Neuron (in vitro differentiated cells): ENCODE measurements at regions not wholly inside any gene's neighbourhood (a gene's known extent, or its start where the extent isn't known, plus 50 kb on each side); places are given as distances from the start of the nearest gene placed in this dataset.

ENCODE experiments used
- H2AFZ ChIP-seq: one replicate; pipeline ENCODE4 v1.6.1; 2013; ENCODE audit warnings: low read depth, mild to moderate bottlenecking, inconsistent platforms, low read length, moderate library complexity
- H3K27me3 ChIP-seq: one replicate; pipeline ENCODE4 v1.6.1; 2013; ENCODE audit warnings: low read length; ENCODE audit not compliant: insufficient read depth
- H3K36me3 ChIP-seq: one replicate; pipeline ENCODE4 v1.6.1; 2013; ENCODE audit warnings: low read length; ENCODE audit not compliant: insufficient read depth
- H3K4me1 ChIP-seq: one replicate; pipeline ENCODE4 v1.6.1; 2013; ENCODE audit warnings: low read length; ENCODE audit not compliant: insufficient read depth
- H3K4me3 ChIP-seq: 2 replicates; pipeline ENCODE4 v1.5.1; 2013; ENCODE audit warnings: mild to moderate bottlenecking, low read length, moderate library complexity
- H3K9me3 ChIP-seq: one replicate; pipeline ENCODE4 v1.6.1; 2013; ENCODE audit warnings: low read length

DNA sequence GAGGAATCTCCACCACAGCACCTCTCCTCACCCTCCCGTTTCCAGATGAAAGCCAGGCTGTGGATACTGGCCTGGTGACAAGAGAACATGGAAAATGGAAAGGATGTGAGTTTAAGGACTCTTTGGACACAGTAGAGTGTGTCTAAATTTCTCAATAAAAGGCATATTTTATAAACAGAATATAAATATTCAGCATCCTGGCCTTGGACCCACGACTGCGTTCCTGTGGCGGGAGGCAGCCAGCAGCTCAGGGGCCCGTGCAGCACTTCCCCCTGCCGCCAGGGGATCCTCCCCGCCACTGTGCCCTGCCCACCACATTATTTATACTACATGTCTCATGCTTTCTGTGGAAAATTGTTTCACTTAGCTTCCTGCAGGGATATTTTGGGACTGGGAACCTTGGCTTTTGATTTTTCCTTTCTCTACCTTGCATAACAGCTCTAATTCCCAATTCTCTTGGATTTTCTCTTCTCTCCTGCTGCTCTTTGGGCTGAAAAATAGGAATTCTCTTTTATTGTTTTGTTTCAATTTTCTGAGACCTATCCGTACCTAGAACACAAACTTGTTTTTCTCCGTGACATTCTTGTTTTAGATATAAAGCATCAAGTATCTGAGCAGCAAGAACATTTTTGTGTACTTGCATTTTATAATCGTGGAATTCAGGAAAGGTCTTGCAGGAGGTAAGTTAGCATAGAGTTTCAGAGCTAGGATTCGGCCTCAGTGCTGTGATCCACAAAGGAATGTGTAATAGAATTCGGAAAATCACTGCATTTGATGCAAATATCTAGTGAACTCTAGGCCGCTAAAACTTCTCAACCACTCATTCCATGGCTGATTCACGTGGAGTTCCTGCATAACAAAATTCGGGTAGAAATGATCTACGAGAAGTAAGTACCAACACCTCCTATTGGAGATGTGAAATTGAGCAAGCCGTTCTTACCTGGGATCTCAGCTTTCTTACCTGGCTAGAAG, 107.7 kb upstream of the SPATA13 start:
- Histone ChIP-seq H3K9me3 (peaks cover under 1% of the 10 kb centered on the region), H2AFZ (no peak overlapping the region), H3K27me3 (no peaks in the 10 kb centered on the region), H3K36me3 (no peaks in the 10 kb centered on the region), H3K4me3 (no peak overlapping the region), H3K4me1 (no peaks in the 10 kb centered on the region)

DNA sequence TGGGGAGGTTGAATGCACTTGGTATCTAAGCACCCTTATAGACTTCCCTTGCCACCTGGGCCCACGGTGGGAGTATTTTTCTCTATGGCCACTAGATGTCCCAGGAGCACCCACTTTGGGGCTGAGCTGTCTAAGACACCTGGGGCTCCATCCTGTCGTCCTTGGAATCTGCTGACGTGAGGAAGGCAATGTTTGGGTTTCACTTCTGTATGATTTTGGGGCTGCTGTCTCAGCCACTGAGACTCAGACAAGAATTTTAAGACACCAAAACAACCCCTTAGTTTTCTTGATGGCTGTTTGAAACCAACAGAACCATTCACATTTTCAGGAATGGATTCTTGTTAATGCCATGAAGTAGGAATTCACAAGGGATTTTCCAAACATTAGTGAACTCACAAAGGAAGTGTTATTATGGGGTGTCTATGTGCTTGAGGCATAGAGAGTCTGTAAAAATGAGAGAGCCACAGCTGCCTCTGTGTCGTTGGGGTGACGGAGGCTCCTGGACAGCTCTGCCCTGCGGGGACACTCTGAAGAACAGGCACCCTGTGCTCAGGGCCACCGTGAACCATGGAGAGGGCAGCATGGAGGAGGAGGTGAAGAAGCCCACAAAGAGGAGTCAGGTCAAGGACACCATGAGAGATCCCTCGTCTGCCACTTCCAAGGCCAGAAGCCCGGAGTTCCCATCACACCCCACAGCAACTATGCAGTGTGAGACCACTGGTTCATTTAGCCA, 106.8 kb upstream of the SPATA13 start:
- Histone ChIP-seq H2AFZ (no peak overlapping the region), H3K4me1 (no peaks in the 10 kb centered on the region), H3K4me3 (no peak overlapping the region), H3K9me3 (no peaks in the 10 kb centered on the region), H3K27me3 (no peaks in the 10 kb centered on the region), H3K36me3 (no peaks in the 10 kb centered on the region)

DNA sequence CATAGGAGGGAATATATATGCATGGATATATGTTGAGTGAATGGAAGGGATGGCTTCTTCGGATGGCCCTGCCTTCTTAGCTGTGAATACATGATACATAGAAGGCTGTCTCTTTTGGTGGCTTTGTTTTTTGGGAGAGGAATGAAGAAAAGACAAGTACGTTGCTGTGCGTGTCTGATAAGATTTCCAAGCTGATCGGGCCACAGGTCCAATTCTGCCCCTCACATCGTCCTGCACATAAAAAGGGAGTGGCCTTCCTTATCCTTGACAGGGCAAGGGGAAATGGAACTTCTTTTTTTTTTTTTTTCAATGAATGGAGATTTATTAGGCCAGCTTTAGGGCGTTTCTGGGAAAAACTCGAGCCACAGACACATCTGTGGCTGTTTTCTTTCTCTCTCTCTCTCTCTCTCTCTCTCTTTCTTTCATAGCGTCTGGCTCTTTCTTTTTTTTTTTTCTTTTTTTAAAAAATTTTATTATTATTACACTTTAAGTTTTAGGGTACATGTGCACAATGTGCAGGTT, 103.8 kb upstream of the SPATA13 start:
- Histone ChIP-seq H3K4me3 (no peak overlapping the region), H3K9me3 (no peaks in the 10 kb centered on the region), H3K27me3 (no peaks in the 10 kb centered on the region), H2AFZ (no peak overlapping the region), H3K36me3 (no peaks in the 10 kb centered on the region), H3K4me1 (no peaks in the 10 kb centered on the region)

GRCh38 chr13:24060993-24061392, 99.5 kb upstream of the SPATA13 start:
- Histone ChIP-seq H2AFZ (no peak overlapping the region), H3K27me3 (no peaks in the 10 kb centered on the region), H3K36me3 (no peaks in the 10 kb centered on the region), H3K9me3 (no peaks in the 10 kb centered on the region), H3K4me3 (no peak overlapping the region), H3K4me1 (peaks cover 12% of the 10 kb centered on the region)

DNA sequence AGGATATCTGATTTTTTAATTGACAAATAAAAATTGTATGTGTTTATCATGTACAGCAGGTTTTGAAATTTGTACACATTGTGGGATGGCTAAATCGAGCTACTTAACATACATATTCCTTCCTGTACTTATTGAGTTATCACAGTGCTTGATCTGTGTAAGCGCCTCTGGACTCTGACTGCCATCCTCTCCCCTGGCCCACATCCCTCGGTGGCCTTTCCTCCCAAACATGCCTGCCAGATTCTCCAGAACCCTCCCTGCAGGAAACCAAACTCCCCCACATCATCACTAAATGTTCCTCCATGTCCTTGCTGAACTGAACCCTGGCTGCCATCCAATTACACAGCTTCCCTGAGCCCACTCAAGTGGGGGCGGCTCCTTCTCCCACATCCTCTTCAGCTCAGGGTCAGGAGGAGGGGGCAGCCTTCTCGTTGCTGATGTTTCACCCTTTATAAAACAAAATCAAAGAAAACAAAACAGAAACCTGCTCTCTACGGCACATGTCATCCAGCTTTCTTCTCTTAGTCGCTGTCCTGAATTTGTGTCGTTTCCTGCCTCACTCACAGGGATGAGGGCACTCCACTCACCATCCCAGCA, 97.1 kb upstream of the SPATA13 start:
- Histone ChIP-seq H3K4me1 (peaks cover 12% of the 10 kb centered on the region), H2AFZ (no peak overlapping the region), H3K36me3 (no peaks in the 10 kb centered on the region), H3K27me3 (no peaks in the 10 kb centered on the region), H3K4me3 (no peak overlapping the region), H3K9me3 (no peaks in the 10 kb centered on the region)

DNA sequence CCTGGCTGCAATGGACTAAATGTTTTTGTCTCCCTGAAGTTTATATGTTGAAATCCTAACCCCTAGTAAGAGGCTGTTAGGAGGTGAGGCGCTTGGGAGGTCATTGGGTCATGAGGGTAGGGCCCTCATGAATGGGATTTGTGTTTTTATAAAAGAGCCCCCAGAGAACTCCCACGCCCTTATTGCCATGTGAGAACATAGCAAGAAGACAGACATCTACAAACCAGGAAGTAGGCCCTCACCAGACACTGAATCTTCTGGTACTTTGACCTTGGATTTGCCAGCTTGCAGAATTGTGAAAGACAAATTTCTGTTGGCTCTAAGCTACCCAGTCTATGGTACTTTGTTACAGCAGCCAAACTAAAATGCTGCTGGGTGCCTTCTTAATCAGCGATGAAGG, 96.1 kb upstream of the SPATA13 start:
- Histone ChIP-seq H3K9me3 (no peaks in the 10 kb centered on the region), H3K4me1 (peaks cover 12% of the 10 kb centered on the region), H3K27me3 (no peaks in the 10 kb centered on the region), H3K36me3 (no peaks in the 10 kb centered on the region), H3K4me3 (no peak overlapping the region), H2AFZ (no peak overlapping the region)

GRCh38 chr13:24065176-24065575, 95.3 kb upstream of the SPATA13 start:
- no peak overlapping the region for H2AFZ ChIP-seq
- no peaks in the 10 kb centered on the region for H3K27me3 ChIP-seq
- peaks cover 12% of the 10 kb centered on the region for H3K4me1 ChIP-seq
- H3K9me3 ChIP-seq, result no peaks in the 10 kb centered on the region
- H3K4me3 ChIP-seq, result no peak overlapping the region
- no peaks in the 10 kb centered on the region for H3K36me3 ChIP-seq

- Histone ChIP-seq H3K27me3 (no peaks in the 10 kb centered on the region), H2AFZ (no peak overlapping the region), H3K4me1 (peaks cover 12% of the 10 kb centered on the region), H3K36me3 (no peaks in the 10 kb centered on the region), H3K9me3 (no peaks in the 10 kb centered on the region), H3K4me3 (no peak overlapping the region)
Observed at GRCh38 chr13:24066405-24067295, 93.9 kb upstream of the SPATA13 start.

DNA sequence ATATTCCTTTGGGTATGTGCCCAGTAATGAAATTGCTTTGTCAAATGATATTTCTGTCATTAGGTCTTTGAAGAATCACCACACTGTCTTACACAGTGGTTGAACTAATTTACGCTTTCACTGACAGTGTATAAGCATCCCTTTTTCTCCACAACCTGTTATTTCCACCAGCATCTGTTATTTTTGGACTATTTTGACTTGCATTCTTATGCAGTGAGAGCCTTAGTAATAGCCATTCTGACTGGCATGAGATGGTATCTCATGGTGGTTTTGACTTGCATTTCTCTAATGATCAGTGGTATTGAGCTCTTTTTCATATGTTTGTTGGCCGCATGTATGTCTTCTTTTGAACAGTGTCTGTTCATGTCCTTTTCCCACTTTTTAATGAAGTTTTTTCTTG, 92.0 kb upstream of the SPATA13 start:
- Histone ChIP-seq H3K4me3 (no peak overlapping the region), H3K36me3 (no peaks in the 10 kb centered on the region), H2AFZ (no peak overlapping the region), H3K9me3 (no peaks in the 10 kb centered on the region), H3K27me3 (no peaks in the 10 kb centered on the region), H3K4me1 (peaks cover 10% of the 10 kb centered on the region)

DNA sequence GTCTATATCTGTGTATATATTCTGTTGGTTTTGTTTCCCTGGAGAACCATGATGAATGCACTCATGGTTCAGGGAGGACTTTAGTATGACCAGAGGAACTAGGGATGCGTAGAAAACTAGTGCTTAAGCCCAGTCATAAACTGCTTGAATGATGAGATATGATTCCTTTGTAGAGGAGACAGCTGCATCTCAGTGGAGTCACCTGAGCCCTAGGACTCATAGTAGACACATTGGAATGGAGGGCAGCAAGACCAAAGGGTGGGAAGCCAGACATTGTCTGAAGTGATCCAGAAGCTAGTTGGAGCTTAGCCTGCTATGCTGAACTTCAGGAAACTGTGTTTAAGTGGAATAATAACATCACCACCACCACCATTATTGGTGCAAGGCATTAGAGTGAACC, 89.5 kb upstream of the SPATA13 start:
- no peaks in the 10 kb centered on the region for H3K36me3 ChIP-seq
- no peaks in the 10 kb centered on the region for H3K27me3 ChIP-seq
- H2AFZ ChIP-seq, result no peak overlapping the region
- no peak overlapping the region for H3K4me3 ChIP-seq
- H3K4me1 ChIP-seq, result peaks cover 7% of the 10 kb centered on the region
- H3K9me3 ChIP-seq, result no peaks in the 10 kb centered on the region

GRCh38 chr13:24071423-24072075, 89.0 kb upstream of the SPATA13 start:
- Histone ChIP-seq H3K9me3 (no peaks in the 10 kb centered on the region), H3K4me1 (peaks cover 12% of the 10 kb centered on the region), H3K27me3 (no peaks in the 10 kb centered on the region), H2AFZ (no peak overlapping the region), H3K4me3 (no peak overlapping the region), H3K36me3 (no peaks in the 10 kb centered on the region)

- no peaks in the 10 kb centered on the region for H3K9me3 ChIP-seq
- no peak overlapping the region for H2AFZ ChIP-seq
- H3K4me3 ChIP-seq, result no peak overlapping the region
- no peaks in the 10 kb centered on the region for H3K36me3 ChIP-seq
- H3K27me3 ChIP-seq, result no peaks in the 10 kb centered on the region
- H3K4me1 ChIP-seq, result peaks cover 15% of the 10 kb centered on the region
Observed at GRCh38 chr13:24073657-24074056, 86.9 kb upstream of the SPATA13 start.
